Sigmoid colon (tissue), 4 donors: ENCODE measurements at regions not wholly inside any gene's neighbourhood (a gene's known extent, or its start where the extent isn't known, plus 50 kb on each side); places are given as distances from the start of the nearest gene placed in this dataset.

ENCODE experiments used
- CTCF ChIP-seq, 4 experiments: fragments of 450-650 bp in 3 of 4; fragments of 200-600 bp in 1 of 4; IDR thresholded peaks; one replicate each; pipeline ENCODE4 v1.5.1; 2016 to 2019; ENCODE audit warnings: antibody characterized with exemption in 4 of 4, mild to moderate bottlenecking in 3 of 4, moderate library complexity in 2 of 4
- EP300 ChIP-seq, 4 donors: sonication (generic); formaldehyde crosslinking; IDR thresholded peaks; one replicate each; pipeline ENCODE4 v1.6.1; 2017; ENCODE audit warnings: antibody characterized with exemption in 4 of 4
- POLR2A ChIP-seq, 2 donors: fragments of 450-650 bp; IDR thresholded peaks; one replicate each; pipeline ENCODE4 v1.6.1; 2016; ENCODE audit warnings: antibody characterized with exemption in 2 of 2, mild to moderate bottlenecking in 2 of 2, moderate library complexity in 2 of 2

GRCh38 chr6:21284706-21285105 lies 308.8 kb upstream of the SOX4 start:
- TF ChIP-seq CTCF (IDR thresholded peaks at IDR 0.05) = no peak
- TF ChIP-seq POLR2A (IDR thresholded peaks at IDR 0.05) = no peak
- no peak for TF ChIP-seq EP300 (IDR thresholded peaks at IDR 0.05)
